OCI-LY7 (cell line): ENCODE measurements at regions not wholly inside any gene's neighbourhood (a gene's known extent, or its start where the extent isn't known, plus 50 kb on each side); places are given as distances from the start of the nearest gene placed in this dataset.

Source experiments
- EZH2phosphoT487 ChIP-seq: fragments of 200-600 bp; sonication (generic); IDR thresholded peaks from 2 replicates; pipeline ENCODE4 v1.6.1; 2018; ENCODE audit warnings: low read depth, borderline replicate concordance, mild to moderate bottlenecking, mixed run types, antibody characterized with exemption, low read length, moderate library complexity, mixed read lengths
- TF ChIP-seq, protein P1 (sequence below): fragments of 200-600 bp; sonication (generic); conservative IDR thresholded peaks from 2 replicates; pipeline ENCODE4 v1.5.1; 2014; ENCODE audit warnings: mild to moderate bottlenecking, antibody characterized with exemption, low read length, moderate library complexity, mixed read lengths

DNA sequence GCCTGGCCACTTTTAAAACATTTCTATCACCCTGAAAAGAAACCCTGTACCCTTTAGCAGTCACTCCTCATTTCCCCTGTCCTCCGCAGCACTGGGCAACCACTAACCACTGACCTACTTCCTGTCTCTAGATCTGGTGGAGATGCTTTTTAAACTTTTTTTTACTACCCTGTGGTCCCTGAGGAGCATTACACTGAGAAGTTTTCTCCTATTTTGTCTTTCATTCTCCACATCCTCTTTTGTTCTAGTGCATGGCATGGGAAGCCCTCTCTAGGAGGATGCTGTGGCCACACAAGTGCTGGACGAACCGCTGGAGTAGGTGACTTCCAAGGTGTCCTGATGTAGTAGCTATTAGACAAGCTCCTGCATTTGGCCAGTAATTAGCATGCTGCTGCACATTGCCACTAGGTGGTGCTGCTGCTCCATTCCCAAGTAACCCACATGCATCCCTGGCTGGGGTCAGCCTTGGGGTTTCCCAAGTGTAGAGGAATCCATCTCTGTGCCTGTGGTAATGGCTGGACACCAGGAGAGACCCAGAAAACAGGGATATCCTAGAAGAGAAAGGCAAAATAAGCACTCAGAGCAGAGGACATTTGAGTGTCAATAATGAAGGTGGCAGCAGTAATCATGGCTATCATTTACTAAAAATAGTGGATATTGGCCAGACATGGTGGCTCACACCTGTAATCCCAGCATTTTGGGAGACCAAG is 143.8 kb upstream of the CRHR1 start:
- TF ChIP-seq, protein P1, sequence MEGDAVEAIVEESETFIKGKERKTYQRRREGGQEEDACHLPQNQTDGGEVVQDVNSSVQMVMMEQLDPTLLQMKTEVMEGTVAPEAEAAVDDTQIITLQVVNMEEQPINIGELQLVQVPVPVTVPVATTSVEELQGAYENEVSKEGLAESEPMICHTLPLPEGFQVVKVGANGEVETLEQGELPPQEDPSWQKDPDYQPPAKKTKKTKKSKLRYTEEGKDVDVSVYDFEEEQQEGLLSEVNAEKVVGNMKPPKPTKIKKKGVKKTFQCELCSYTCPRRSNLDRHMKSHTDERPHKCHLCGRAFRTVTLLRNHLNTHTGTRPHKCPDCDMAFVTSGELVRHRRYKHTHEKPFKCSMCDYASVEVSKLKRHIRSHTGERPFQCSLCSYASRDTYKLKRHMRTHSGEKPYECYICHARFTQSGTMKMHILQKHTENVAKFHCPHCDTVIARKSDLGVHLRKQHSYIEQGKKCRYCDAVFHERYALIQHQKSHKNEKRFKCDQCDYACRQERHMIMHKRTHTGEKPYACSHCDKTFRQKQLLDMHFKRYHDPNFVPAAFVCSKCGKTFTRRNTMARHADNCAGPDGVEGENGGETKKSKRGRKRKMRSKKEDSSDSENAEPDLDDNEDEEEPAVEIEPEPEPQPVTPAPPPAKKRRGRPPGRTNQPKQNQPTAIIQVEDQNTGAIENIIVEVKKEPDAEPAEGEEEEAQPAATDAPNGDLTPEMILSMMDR, result peak; percentile 99
- no peak for TF ChIP-seq EZH2phosphoT487
